ENCODE measurements at regions not wholly inside any gene's neighbourhood (a gene's known extent, or its start where the extent isn't known, plus 50 kb on each side); places are given as distances from the start of the nearest gene placed in this dataset.

DNA sequence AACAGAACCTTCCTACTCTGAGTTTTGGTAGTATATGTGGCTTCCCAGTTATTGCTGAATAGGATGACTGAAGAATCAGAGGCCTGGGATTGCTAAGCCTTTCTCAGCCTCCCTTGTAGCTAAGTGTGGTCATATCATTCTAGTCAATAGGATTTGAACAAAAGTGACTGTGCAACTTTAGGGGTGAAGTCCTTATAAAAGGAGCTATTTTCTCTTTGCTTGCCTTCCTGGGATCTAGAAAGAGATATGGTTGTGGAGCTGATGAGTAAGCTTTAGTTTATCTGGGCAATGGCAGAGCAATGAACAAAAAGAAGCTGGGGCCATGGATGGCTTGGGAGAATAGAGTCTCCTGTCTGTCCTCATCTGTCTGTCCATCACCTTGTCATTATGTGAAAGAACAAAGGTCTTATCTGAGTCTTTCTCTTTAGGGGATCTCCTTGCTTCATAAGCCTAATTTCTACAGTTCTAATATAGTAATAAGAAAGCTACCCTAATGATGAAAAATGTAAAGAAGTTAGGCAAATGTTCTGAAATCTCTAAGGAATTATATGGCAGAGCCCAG is 91.5 kb downstream of the TENT5C start:
- no peak for TF ChIP-seq POLR2AphosphoS5 (IDR thresholded peaks at IDR 0.05; ENCODE audit: low read depth)
- TF ChIP-seq, protein P1, sequence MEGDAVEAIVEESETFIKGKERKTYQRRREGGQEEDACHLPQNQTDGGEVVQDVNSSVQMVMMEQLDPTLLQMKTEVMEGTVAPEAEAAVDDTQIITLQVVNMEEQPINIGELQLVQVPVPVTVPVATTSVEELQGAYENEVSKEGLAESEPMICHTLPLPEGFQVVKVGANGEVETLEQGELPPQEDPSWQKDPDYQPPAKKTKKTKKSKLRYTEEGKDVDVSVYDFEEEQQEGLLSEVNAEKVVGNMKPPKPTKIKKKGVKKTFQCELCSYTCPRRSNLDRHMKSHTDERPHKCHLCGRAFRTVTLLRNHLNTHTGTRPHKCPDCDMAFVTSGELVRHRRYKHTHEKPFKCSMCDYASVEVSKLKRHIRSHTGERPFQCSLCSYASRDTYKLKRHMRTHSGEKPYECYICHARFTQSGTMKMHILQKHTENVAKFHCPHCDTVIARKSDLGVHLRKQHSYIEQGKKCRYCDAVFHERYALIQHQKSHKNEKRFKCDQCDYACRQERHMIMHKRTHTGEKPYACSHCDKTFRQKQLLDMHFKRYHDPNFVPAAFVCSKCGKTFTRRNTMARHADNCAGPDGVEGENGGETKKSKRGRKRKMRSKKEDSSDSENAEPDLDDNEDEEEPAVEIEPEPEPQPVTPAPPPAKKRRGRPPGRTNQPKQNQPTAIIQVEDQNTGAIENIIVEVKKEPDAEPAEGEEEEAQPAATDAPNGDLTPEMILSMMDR (conservative IDR thresholded peaks at IDR 0.05; ENCODE audit: low read depth in 2 of 2), result no peak
- TF ChIP-seq JUNB (IDR thresholded peaks at IDR 0.05; ENCODE audit: unreplicated experiment), result no peak
- TF ChIP-seq EZH2 (IDR thresholded peaks at IDR 0.05; ENCODE audit: low read depth, unreplicated experiment), result no peak
- no peak for TF ChIP-seq EZH2phosphoT487 (IDR thresholded peaks at IDR 0.05; ENCODE audit: unreplicated experiment)
- TF ChIP-seq, protein P2, sequence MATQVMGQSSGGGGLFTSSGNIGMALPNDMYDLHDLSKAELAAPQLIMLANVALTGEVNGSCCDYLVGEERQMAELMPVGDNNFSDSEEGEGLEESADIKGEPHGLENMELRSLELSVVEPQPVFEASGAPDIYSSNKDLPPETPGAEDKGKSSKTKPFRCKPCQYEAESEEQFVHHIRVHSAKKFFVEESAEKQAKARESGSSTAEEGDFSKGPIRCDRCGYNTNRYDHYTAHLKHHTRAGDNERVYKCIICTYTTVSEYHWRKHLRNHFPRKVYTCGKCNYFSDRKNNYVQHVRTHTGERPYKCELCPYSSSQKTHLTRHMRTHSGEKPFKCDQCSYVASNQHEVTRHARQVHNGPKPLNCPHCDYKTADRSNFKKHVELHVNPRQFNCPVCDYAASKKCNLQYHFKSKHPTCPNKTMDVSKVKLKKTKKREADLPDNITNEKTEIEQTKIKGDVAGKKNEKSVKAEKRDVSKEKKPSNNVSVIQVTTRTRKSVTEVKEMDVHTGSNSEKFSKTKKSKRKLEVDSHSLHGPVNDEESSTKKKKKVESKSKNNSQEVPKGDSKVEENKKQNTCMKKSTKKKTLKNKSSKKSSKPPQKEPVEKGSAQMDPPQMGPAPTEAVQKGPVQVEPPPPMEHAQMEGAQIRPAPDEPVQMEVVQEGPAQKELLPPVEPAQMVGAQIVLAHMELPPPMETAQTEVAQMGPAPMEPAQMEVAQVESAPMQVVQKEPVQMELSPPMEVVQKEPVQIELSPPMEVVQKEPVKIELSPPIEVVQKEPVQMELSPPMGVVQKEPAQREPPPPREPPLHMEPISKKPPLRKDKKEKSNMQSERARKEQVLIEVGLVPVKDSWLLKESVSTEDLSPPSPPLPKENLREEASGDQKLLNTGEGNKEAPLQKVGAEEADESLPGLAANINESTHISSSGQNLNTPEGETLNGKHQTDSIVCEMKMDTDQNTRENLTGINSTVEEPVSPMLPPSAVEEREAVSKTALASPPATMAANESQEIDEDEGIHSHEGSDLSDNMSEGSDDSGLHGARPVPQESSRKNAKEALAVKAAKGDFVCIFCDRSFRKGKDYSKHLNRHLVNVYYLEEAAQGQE (IDR thresholded peaks at IDR 0.05; ENCODE audit: unreplicated experiment), result no peak

Data from GM23338 (cell line).